ENCODE measurements at regions not wholly inside any gene's neighbourhood (a gene's known extent, or its start where the extent isn't known, plus 50 kb on each side); places are given as distances from the start of the nearest gene placed in this dataset.
"Not testable (repeated sequence)": the region's sequence is repeated elsewhere in the genome, so short reads cannot be mapped to it uniquely, and the experiment has no call there.

- no peak for DNase-seq (ENCODE audit: low read depth)
Measured at GRCh38 chr5:39650008-39650762, 225.4 kb upstream of the DAB2 start.

GRCh38 chr5:39648848-39649227 is 224.1 kb upstream of the DAB2 start:
- no peak for DNase-seq (ENCODE audit: low read depth)

- no peak for DNase-seq (ENCODE audit: low read depth)
Measured at GRCh38 chr5:39648085-39648847, 223.5 kb upstream of the DAB2 start.

- no peak for DNase-seq (ENCODE audit: low read depth)
Measured at GRCh38 chr5:39640552-39640951, 215.8 kb upstream of the DAB2 start.

- no peak for DNase-seq (ENCODE audit: low read depth)
Measured at GRCh38 chr5:39639618-39640089, 214.9 kb upstream of the DAB2 start.

- DNase-seq (ENCODE audit: low read depth) = no peak
Measured at GRCh38 chr5:39638813-39639212, 214.0 kb upstream of the DAB2 start.

- DNase-seq (ENCODE audit: low read depth) = no peak
Measured at GRCh38 chr5:39633057-39633456, 208.3 kb upstream of the DAB2 start.

GRCh38 chr5:39631958-39632357 is 207.2 kb upstream of the DAB2 start:
- DNase-seq (ENCODE audit: low read depth) = no peak

- no peak for DNase-seq (ENCODE audit: low read depth)
Measured at GRCh38 chr5:39629946-39630345, 205.2 kb upstream of the DAB2 start.

GRCh38 chr5:39628348-39628747 is 203.6 kb upstream of the DAB2 start:
- no peak for DNase-seq (ENCODE audit: low read depth)

GRCh38 chr5:39624890-39625289 is 200.1 kb upstream of the DAB2 start:
- DNase-seq (ENCODE audit: low read depth) = no peak

GRCh38 chr5:39624268-39624886 is 199.6 kb upstream of the DAB2 start:
- DNase-seq (ENCODE audit: low read depth) = no peak

GRCh38 chr5:39623291-39623865 is 198.6 kb upstream of the DAB2 start:
- no peak for DNase-seq (ENCODE audit: low read depth)

GRCh38 chr5:39622281-39622680 is 197.5 kb upstream of the DAB2 start:
- DNase-seq (ENCODE audit: low read depth) = no peak

- DNase-seq (ENCODE audit: low read depth) = no peak
Measured at GRCh38 chr5:39619168-39619818, 194.5 kb upstream of the DAB2 start.

- no peak for DNase-seq (ENCODE audit: low read depth)
Measured at GRCh38 chr5:39618391-39618790, 193.6 kb upstream of the DAB2 start.

GRCh38 chr5:39616131-39616530 is 191.4 kb upstream of the DAB2 start:
- DNase-seq (ENCODE audit: low read depth) = no peak

GRCh38 chr5:39611076-39611475 is 186.3 kb upstream of the DAB2 start:
- not testable (repeated sequence) for DNase-seq (ENCODE audit: low read depth)

- no peak for DNase-seq (ENCODE audit: low read depth)
Measured at GRCh38 chr5:39608024-39608423, 183.2 kb upstream of the DAB2 start.

GRCh38 chr5:39606591-39606990 is 181.8 kb upstream of the DAB2 start:
- DNase-seq (ENCODE audit: low read depth) = no peak

GRCh38 chr5:39605588-39606575 is 181.1 kb upstream of the DAB2 start:
- DNase-seq (ENCODE audit: low read depth) = no peak

Data from CMK (cell line).